Glutamatergic neuron (in vitro differentiated cells): ENCODE measurements at regions not wholly inside any gene's neighbourhood (a gene's known extent, or its start where the extent isn't known, plus 50 kb on each side); places are given as distances from the start of the nearest gene placed in this dataset.
"Not testable (repeated sequence)": the region's sequence is repeated elsewhere in the genome, so short reads cannot be mapped to it uniquely, and the experiment has no call there.

ENCODE experiments used
- DNase-seq: peaks from one replicate; pipeline ENCODE4 v3.0.0; 2022
- H3K27ac Mint-ChIP-seq: one replicate; pipeline ENCODE4 v1.8.0; 2020; ENCODE audit warnings: mild to moderate bottlenecking, mixed read lengths, inconsistent platforms; ENCODE audit not compliant: unreplicated experiment
- H3K27me3 Mint-ChIP-seq: one replicate; pipeline ENCODE4 v1.8.0; 2020; ENCODE audit warnings: mild to moderate bottlenecking, moderate library complexity, mixed read lengths, inconsistent platforms; ENCODE audit not compliant: unreplicated experiment
- H3K36me3 Mint-ChIP-seq: one replicate; pipeline ENCODE4 v1.8.0; 2020; ENCODE audit warnings: mild to moderate bottlenecking, mixed read lengths, inconsistent platforms; ENCODE audit not compliant: unreplicated experiment
- H3K4me1 Mint-ChIP-seq: one replicate; pipeline ENCODE4 v1.8.0; 2020; ENCODE audit warnings: mild to moderate bottlenecking, low read depth, mixed read lengths, inconsistent platforms; ENCODE audit not compliant: unreplicated experiment
- H3K4me3 Mint-ChIP-seq: one replicate; pipeline ENCODE4 v1.8.0; 2020; ENCODE audit warnings: mild to moderate bottlenecking, mixed read lengths, inconsistent platforms; ENCODE audit not compliant: unreplicated experiment
- H3K9me3 Mint-ChIP-seq: one replicate; pipeline ENCODE4 v1.8.0; 2020; ENCODE audit warnings: mild to moderate bottlenecking, moderate library complexity, mixed read lengths, inconsistent platforms; ENCODE audit not compliant: unreplicated experiment
- TF ChIP-seq, protein P1 (sequence below): fragments of 200-600 bp; sonication (generic); IDR thresholded peaks from one replicate; pipeline ENCODE4 v1.5.0; 2021; ENCODE audit not compliant: partially characterized antibody, unreplicated experiment

DNA sequence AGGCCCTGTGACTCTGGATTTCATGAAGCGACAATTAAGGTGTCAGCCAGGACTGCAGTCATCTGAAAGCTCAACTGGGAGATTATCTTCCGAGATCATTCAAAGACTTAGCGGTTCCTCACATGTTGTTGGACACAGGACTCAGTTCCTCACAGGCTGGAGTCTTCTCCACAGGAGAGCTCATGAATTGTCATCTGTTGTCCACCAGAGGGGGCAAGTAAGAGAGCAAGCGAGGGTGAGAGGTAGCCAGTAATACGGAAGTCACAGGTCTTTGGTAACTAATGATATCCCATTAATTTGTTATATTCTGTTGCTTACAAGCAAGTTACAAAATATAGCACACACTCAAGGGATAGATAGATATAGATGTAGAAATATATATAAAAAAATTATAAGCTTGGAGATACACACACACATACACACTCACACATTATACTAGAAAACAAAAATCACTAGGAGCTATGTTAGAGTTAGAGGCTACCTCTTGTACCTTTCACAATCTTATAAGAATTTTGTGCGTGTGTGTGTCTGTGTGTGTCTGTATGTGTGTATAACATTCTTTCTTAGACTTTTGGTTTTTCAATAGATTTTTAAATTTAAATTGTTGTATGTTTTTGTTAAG is 1695.3 kb downstream of the BRINP3 start:
- Mint-ChIP-seq H3K9me3 (peaks cover 1% of the 10 kb centered on the region), H3K27ac (no peak overlapping the region), H3K4me1 (no peaks in the 10 kb centered on the region), H3K4me3 (no peak overlapping the region), H3K27me3 (no peaks in the 10 kb centered on the region), H3K36me3 (no peaks in the 10 kb centered on the region)
- peak; percentile 19 for DNase-seq
- TF ChIP-seq, protein P1, sequence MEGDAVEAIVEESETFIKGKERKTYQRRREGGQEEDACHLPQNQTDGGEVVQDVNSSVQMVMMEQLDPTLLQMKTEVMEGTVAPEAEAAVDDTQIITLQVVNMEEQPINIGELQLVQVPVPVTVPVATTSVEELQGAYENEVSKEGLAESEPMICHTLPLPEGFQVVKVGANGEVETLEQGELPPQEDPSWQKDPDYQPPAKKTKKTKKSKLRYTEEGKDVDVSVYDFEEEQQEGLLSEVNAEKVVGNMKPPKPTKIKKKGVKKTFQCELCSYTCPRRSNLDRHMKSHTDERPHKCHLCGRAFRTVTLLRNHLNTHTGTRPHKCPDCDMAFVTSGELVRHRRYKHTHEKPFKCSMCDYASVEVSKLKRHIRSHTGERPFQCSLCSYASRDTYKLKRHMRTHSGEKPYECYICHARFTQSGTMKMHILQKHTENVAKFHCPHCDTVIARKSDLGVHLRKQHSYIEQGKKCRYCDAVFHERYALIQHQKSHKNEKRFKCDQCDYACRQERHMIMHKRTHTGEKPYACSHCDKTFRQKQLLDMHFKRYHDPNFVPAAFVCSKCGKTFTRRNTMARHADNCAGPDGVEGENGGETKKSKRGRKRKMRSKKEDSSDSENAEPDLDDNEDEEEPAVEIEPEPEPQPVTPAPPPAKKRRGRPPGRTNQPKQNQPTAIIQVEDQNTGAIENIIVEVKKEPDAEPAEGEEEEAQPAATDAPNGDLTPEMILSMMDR = peak; percentile 84

GRCh38 chr1:188794969-188795368 is 1682.7 kb downstream of the BRINP3 start:
- TF ChIP-seq, protein P1 = no peak
- DNase-seq = no peak
- H3K4me3 Mint-ChIP-seq = no peak overlapping the region

GRCh38 chr1:188812153-188812552 is 1665.5 kb downstream of the BRINP3 start:
- H3K36me3 Mint-ChIP-seq, DNase-seq: not testable (repeated sequence)

More at GRCh38 chr1:188794969-188795368, 1682.7 kb downstream of the BRINP3 start:
- Mint-ChIP-seq H3K4me1 (no peaks in the 10 kb centered on the region), H3K9me3 (peaks cover 1% of the 10 kb centered on the region), H3K27ac (no peak overlapping the region), H3K27me3 (no peaks in the 10 kb centered on the region), H3K36me3 (no peaks in the 10 kb centered on the region)

DNA sequence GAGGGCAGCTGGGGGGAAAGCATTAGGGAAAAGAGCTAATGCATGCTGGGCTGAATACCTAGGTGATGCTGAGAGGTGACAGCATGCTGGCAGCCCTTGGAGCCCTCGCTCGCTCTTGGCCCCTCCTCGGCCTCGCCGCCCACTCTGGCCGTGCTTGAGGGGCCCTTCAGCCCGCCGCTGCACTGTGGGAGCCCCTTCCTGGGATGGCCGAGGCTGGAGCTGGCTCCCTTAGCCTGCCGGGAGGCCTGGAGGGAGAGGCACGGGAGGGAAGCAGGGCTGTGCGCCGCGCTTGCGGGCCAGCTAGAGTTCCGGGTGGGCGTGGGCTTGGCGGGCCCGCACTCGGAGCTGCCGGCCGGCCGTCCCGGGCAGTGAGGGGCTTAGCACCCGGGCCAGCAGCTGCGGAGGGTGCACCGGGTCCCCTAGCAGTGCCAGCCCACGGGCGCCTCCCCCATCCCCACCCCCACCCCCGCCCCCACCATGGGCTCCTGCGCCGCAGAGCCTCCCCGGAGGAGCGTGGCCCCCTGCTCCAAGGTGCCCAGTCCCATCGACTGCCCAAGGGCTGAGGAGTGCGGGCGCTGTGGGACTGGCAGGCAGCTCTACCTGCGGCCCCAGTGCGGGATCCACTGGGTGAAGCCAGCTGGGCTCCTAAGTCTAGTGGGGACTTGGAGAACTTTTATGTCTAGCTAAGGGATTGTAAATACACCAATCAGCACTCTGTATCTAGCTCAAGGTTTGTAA is 1664.7 kb downstream of the BRINP3 start:
- H3K36me3 Mint-ChIP-seq, H3K27ac Mint-ChIP-seq, H3K27me3 Mint-ChIP-seq, H3K4me3 Mint-ChIP-seq, H3K4me1 Mint-ChIP-seq, DNase-seq: not testable (repeated sequence)
- peaks cover 11% of the 10 kb centered on the region for H3K9me3 Mint-ChIP-seq

More at GRCh38 chr1:188812153-188812552, 1665.5 kb downstream of the BRINP3 start:
- H3K27ac Mint-ChIP-seq, H3K4me3 Mint-ChIP-seq, H3K4me1 Mint-ChIP-seq, H3K27me3 Mint-ChIP-seq: not testable (repeated sequence)
- peaks cover 11% of the 10 kb centered on the region for H3K9me3 Mint-ChIP-seq

- H3K9me3 Mint-ChIP-seq = peaks cover 1% of the 10 kb centered on the region
- H3K36me3 Mint-ChIP-seq = no peaks in the 10 kb centered on the region
- TF ChIP-seq, protein P1 = no peak
- peaks cover 2% of the 10 kb centered on the region for H3K27me3 Mint-ChIP-seq
- no peak for DNase-seq
- no peak overlapping the region for H3K4me3 Mint-ChIP-seq
- no peak overlapping the region for H3K27ac Mint-ChIP-seq
- peaks cover 6% of the 10 kb centered on the region for H3K4me1 Mint-ChIP-seq
Measured at GRCh38 chr1:188817814-188818213, 1659.8 kb downstream of the BRINP3 start.

- no peaks in the 10 kb centered on the region for H3K36me3 Mint-ChIP-seq
- no peak for DNase-seq
- peak overlapping the region; percentile 5 for H3K4me3 Mint-ChIP-seq
Measured at GRCh38 chr1:188822248-188822647, 1655.4 kb downstream of the BRINP3 start.

More at GRCh38 chr1:188822248-188822647, 1655.4 kb downstream of the BRINP3 start:
- no peaks in the 10 kb centered on the region for H3K27me3 Mint-ChIP-seq
- TF ChIP-seq, protein P1 = no peak
- peak overlapping the region; percentile 38 for H3K27ac Mint-ChIP-seq
- no peaks in the 10 kb centered on the region for H3K9me3 Mint-ChIP-seq
- H3K4me1 Mint-ChIP-seq = peaks cover 6% of the 10 kb centered on the region
